K562 (cell line): ENCODE measurements at regions not wholly inside any gene's neighbourhood (a gene's known extent, or its start where the extent isn't known, plus 50 kb on each side); places are given as distances from the start of the nearest gene placed in this dataset.

Experiments used
- BRCA1 ChIP-seq, 2 experiments: fragments of 450-650 bp in 1 of 2; sonication (generic) in 1 of 2; formaldehyde crosslinking in 1 of 2; IDR thresholded peaks; 2 replicates each; pipeline versions ENCODE4 v1.5.0 to v1.6.1; 2017 to 2020; ENCODE audit warnings: mild to moderate bottlenecking in 1 of 2, missing genetic modification reagents in 1 of 2
- MCM7 ChIP-seq, 2 experiments: fragments of 450-650 bp; IDR thresholded peaks; 2 replicates each; pipeline ENCODE4 v1.6.1; 2016 to 2018
- NFYB ChIP-seq: IDR thresholded peaks from 2 replicates; pipeline ENCODE4 v1.6.1; 2011; ENCODE audit warnings: mild to moderate bottlenecking, moderate library complexity; ENCODE audit not compliant: insufficient read length; ENCODE audit errors: extremely low read depth
- NONO ChIP-seq, 2 experiments: fragments of 200-400 bp in 1 of 2; fragments of 450-650 bp in 1 of 2; formaldehyde crosslinking in 1 of 2; IDR thresholded peaks; 2 replicates each; pipeline ENCODE4 v1.6.1; 2017; ENCODE audit warnings: low read depth in 2 of 2, mild to moderate bottlenecking in 2 of 2, moderate library complexity in 2 of 2, low read length in 1 of 2
- PHF8 ChIP-seq: fragments of 200-600 bp; sonication (generic); IDR thresholded peaks from 2 replicates; pipeline ENCODE4 v1.6.1; 2012; ENCODE audit warnings: mixed run types, mild to moderate bottlenecking, inconsistent platforms, low read length, moderate library complexity, borderline replicate concordance
- POLR2G ChIP-seq: fragments of 200-400 bp; formaldehyde crosslinking; IDR thresholded peaks from 2 replicates; pipeline ENCODE4 v1.6.1; 2017; ENCODE audit warnings: low read depth, mild to moderate bottlenecking, antibody characterized with exemption, low read length, moderate library complexity
- POLR2H ChIP-seq: IDR thresholded peaks from 2 replicates; pipeline ENCODE4 v1.6.1; 2016; ENCODE audit warnings: missing genetic modification characterization, low read depth, mild to moderate bottlenecking, control low read depth, missing compliant biosample characterization, moderate library complexity
- SMAD1 ChIP-seq: fragments of 150-350 bp; IDR thresholded peaks from 2 replicates; pipeline ENCODE4 v1.6.1; 2014; ENCODE audit warnings: low read length, low read depth; ENCODE audit not compliant: partially characterized antibody
- ZNF12 ChIP-seq: sonication (generic); formaldehyde crosslinking; IDR thresholded peaks from 2 replicates; pipeline ENCODE4 v1.4.0; 2020; ENCODE audit warnings: mild to moderate bottlenecking, missing genetic modification reagents
- ZNF263 ChIP-seq: sonication (generic); formaldehyde crosslinking; IDR thresholded peaks from 2 replicates; pipeline ENCODE4 v1.8.0; 2022; ENCODE audit warnings: mild to moderate bottlenecking, missing genetic modification reagents, borderline replicate concordance
- ZNF76 ChIP-seq: fragments of 250-450 bp; sonication (Bioruptor Pico); IDR thresholded peaks from 2 replicates; pipeline ENCODE4 v1.4.0; 2020; ENCODE audit warnings: mild to moderate bottlenecking, moderate library complexity, borderline replicate concordance
- TF ChIP-seq, protein P1 (sequence below): fragments of 450-650 bp; formaldehyde crosslinking; conservative IDR thresholded peaks from 2 replicates; pipeline ENCODE4 v1.4.0; 2022; ENCODE audit warnings: mild to moderate bottlenecking, missing genetic modification characterization
- TF ChIP-seq, protein P2 (sequence below): IDR thresholded peaks from 2 replicates; pipeline ENCODE4 v1.6.1; 2011; ENCODE audit warnings: borderline replicate concordance, low read depth, mild to moderate bottlenecking, moderate library complexity, low read length; ENCODE audit not compliant: insufficient read depth, poor library complexity, severe bottlenecking
- TF ChIP-seq, protein P3 (sequence below), 3 experiments: IDR thresholded peaks in 2 of 3; conservative IDR thresholded peaks in 1 of 3; 2 replicates each; pipeline ENCODE4 v1.5.1; 2011 to 2012; ENCODE audit warnings: low read length in 3 of 3, mild to moderate bottlenecking in 3 of 3, control low read depth in 2 of 3, improper control_type of control experiment in 1 of 3, inconsistent platforms in 1 of 3, low read depth in 1 of 3, mixed read lengths in 1 of 3, moderate library complexity in 1 of 3; ENCODE audit not compliant: insufficient read depth in 2 of 3
- TF ChIP-seq, protein P4 (sequence below): conservative IDR thresholded peaks from 2 replicates; pipeline ENCODE4 v1.6.1; 2011; ENCODE audit warnings: low read depth, mild to moderate bottlenecking, low read length; ENCODE audit not compliant: control insufficient read depth
- TF ChIP-seq, protein P5 (sequence below): fragments of 250-450 bp; sonication (Bioruptor Pico); IDR thresholded peaks from 2 replicates; pipeline ENCODE4 v1.4.0; 2020; ENCODE audit warnings: borderline replicate concordance
- TF ChIP-seq, protein P6 (sequence below), 2 experiments: IDR thresholded peaks; 2 replicates each; pipeline ENCODE4 v1.6.1; 2011; ENCODE audit warnings: borderline replicate concordance in 1 of 2, control low read depth in 1 of 2, low read depth in 1 of 2, low read length in 1 of 2, mild to moderate bottlenecking in 1 of 2, mixed read lengths in 1 of 2, moderate library complexity in 1 of 2; ENCODE audit not compliant: insufficient read depth in 1 of 2, insufficient read length in 1 of 2, poor library complexity in 1 of 2, severe bottlenecking in 1 of 2; ENCODE audit errors: extremely low read depth in 1 of 2

DNA sequence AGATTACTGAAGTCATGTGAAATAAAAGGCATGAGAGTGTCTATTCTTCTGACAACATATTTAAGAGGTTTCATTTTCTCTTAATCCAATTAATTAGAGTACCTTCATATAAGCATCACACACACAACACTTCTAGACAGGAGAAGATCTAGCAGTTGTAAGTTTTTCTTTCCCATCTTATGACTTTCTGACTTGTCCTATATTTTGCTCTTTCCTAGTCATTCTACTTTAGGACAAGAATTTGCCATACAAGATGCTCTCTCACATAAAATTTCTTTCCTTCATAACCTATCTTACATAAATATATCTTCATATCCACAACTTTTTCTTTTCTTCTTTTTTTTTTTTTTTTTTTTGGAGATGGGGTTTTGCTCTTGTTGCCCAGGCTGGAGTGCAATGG, 118.3 kb upstream of the SERPIND1 start (continued):
- no peak for TF ChIP-seq NONO (IDR thresholded peaks at IDR 0.05; ENCODE audit: low read depth in 2 of 2, low read length in 1 of 2)
- TF ChIP-seq POLR2H (tag) = 0 out of 2 replicates have a peak, but pooled peaks have one; percentile 61
- no peak for TF ChIP-seq POLR2G
- TF ChIP-seq MCM7 (IDR thresholded peaks at IDR 0.05) = 0 out of 4 replicates have a peak, but pooled peaks of 1 of the 2 experiments have one; percentile 31
- TF ChIP-seq, protein P1, sequence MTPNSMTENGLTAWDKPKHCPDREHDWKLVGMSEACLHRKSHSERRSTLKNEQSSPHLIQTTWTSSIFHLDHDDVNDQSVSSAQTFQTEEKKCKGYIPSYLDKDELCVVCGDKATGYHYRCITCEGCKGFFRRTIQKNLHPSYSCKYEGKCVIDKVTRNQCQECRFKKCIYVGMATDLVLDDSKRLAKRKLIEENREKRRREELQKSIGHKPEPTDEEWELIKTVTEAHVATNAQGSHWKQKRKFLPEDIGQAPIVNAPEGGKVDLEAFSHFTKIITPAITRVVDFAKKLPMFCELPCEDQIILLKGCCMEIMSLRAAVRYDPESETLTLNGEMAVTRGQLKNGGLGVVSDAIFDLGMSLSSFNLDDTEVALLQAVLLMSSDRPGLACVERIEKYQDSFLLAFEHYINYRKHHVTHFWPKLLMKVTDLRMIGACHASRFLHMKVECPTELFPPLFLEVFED (CRISPR knock-in tag) = 0 out of 2 replicates have a peak, but pooled peaks have one; percentile 36
- no peak for TF ChIP-seq PHF8
- TF ChIP-seq, protein P2, sequence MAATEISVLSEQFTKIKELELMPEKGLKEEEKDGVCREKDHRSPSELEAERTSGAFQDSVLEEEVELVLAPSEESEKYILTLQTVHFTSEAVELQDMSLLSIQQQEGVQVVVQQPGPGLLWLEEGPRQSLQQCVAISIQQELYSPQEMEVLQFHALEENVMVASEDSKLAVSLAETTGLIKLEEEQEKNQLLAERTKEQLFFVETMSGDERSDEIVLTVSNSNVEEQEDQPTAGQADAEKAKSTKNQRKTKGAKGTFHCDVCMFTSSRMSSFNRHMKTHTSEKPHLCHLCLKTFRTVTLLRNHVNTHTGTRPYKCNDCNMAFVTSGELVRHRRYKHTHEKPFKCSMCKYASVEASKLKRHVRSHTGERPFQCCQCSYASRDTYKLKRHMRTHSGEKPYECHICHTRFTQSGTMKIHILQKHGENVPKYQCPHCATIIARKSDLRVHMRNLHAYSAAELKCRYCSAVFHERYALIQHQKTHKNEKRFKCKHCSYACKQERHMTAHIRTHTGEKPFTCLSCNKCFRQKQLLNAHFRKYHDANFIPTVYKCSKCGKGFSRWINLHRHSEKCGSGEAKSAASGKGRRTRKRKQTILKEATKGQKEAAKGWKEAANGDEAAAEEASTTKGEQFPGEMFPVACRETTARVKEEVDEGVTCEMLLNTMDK = no peak
- TF ChIP-seq, protein P3, sequence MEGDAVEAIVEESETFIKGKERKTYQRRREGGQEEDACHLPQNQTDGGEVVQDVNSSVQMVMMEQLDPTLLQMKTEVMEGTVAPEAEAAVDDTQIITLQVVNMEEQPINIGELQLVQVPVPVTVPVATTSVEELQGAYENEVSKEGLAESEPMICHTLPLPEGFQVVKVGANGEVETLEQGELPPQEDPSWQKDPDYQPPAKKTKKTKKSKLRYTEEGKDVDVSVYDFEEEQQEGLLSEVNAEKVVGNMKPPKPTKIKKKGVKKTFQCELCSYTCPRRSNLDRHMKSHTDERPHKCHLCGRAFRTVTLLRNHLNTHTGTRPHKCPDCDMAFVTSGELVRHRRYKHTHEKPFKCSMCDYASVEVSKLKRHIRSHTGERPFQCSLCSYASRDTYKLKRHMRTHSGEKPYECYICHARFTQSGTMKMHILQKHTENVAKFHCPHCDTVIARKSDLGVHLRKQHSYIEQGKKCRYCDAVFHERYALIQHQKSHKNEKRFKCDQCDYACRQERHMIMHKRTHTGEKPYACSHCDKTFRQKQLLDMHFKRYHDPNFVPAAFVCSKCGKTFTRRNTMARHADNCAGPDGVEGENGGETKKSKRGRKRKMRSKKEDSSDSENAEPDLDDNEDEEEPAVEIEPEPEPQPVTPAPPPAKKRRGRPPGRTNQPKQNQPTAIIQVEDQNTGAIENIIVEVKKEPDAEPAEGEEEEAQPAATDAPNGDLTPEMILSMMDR (IDR thresholded peaks at IDR 0.05 in 2 of 3, conservative IDR thresholded peaks at IDR 0.05 in 1 of 3; ENCODE audit: insufficient read depth in 2 of 3, low read depth in 1 of 3, low read length in 3 of 3) = no peak
- TF ChIP-seq ZNF12 (CRISPR knock-in tag) = no peak
- TF ChIP-seq BRCA1 (IDR thresholded peaks at IDR 0.05) = no peak
- TF ChIP-seq BRCA1 (CRISPR knock-in tag; IDR thresholded peaks at IDR 0.05) = no peak
- TF ChIP-seq NFYB = no peak
- TF ChIP-seq, protein P4, sequence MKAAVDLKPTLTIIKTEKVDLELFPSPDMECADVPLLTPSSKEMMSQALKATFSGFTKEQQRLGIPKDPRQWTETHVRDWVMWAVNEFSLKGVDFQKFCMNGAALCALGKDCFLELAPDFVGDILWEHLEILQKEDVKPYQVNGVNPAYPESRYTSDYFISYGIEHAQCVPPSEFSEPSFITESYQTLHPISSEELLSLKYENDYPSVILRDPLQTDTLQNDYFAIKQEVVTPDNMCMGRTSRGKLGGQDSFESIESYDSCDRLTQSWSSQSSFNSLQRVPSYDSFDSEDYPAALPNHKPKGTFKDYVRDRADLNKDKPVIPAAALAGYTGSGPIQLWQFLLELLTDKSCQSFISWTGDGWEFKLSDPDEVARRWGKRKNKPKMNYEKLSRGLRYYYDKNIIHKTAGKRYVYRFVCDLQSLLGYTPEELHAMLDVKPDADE = no peak
- TF ChIP-seq SMAD1 = no peak
- no peak for TF ChIP-seq ZNF76 (CRISPR knock-in tag)
- TF ChIP-seq, protein P5, sequence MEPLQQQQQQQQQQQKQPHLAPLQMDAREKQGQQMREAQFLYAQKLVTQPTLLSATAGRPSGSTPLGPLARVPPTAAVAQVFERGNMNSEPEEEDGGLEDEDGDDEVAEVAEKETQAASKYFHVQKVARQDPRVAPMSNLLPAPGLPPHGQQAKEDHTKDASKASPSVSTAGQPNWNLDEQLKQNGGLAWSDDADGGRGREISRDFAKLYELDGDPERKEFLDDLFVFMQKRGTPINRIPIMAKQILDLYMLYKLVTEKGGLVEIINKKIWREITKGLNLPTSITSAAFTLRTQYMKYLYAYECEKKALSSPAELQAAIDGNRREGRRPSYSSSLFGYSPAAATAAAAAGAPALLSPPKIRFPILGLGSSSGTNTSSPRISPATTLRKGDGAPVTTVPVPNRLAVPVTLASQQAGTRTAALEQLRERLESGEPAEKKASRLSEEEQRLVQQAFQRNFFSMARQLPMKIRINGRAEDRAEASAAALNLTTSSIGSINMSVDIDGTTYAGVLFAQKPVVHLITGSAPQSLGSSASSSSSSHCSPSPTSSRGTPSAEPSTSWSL (CRISPR knock-in tag) = no peak
- TF ChIP-seq ZNF263 (CRISPR knock-in tag) = no peak
- TF ChIP-seq, protein P6, sequence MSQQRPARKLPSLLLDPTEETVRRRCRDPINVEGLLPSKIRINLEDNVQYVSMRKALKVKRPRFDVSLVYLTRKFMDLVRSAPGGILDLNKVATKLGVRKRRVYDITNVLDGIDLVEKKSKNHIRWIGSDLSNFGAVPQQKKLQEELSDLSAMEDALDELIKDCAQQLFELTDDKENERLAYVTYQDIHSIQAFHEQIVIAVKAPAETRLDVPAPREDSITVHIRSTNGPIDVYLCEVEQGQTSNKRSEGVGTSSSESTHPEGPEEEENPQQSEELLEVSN (IDR thresholded peaks at IDR 0.05; ENCODE audit: borderline replicate concordance in 1 of 2, extremely low read depth in 1 of 2, insufficient read depth in 1 of 2, insufficient read length in 1 of 2, low read depth in 1 of 2, low read length in 1 of 2, poor library complexity in 1 of 2, severe bottlenecking in 1 of 2) = no peak
